Limb (tissue), 2 donors: ENCODE measurements at regions not wholly inside any gene's neighbourhood (a gene's known extent, or its start where the extent isn't known, plus 50 kb on each side); places are given as distances from the start of the nearest gene placed in this dataset.
A peak's percentile ranks its signal among the peaks of the same experiment; 100 is the strongest.

ENCODE experiments used
- DNase-seq, 2 donors: peaks; one replicate each; pipeline ENCODE4 v3.0.0-alpha.2; 2016; ENCODE audit errors: extremely low spot score in 2 of 2

DNA sequence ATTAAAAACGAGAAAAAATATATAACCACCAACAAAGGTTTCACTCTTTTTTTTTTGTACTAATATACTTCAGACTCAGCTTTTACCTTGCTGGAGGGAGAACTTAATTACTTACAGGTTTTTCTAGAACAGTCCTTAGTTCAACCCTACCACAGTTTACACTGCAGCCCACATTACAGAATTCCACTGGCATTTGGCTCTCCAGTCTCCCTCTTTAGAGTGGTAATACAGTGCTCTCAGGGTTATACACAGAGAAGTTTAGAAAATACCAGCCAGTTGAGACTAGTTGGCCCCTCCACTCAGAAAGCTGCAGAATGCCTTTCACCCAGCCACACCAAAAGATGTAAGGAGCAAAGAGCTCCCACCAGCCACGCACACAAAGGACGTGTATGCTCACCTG lies 122.3 kb upstream of the DIO3 start:
- no peak for DNase-seq

DNA sequence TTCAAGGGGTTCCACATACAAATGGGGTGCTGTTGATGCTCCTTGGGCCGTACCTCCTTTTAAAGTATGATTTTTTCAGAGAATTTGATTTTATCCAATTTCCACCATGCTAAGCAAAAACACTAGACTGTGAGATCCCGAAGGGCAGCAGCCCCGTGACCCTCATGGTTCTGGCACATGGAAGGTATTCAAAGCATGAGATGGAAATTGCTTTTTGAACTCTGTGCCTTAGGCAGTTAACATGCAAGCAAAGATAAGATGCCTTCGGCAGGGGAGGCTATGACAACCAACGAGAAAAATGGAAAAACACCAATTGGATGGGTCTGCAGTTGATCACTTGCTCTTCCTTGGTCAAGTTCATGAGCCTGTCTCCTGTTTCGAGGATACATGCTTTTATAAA lies 120.8 kb upstream of the DIO3 start:
- no peak for DNase-seq

DNA sequence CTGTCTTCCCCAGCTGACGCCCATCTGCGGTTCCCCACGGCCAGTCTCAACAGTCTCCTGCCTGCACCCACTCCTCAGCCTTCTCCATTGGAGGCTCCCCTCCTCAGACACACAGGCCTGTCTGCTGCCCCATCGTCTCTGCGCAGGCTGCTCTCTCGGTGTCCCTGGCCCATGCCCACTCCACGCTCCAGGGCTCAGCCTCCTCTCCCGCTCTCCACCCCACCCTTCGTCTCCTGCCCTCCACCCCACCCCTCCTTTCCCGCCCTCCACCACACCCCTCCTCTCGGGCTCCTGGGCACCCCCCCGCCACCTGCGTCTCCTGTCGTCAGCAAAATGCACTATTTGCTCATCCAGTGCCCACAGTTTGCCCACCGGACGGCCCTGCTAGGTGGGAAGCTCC lies 119.6 kb upstream of the DIO3 start:
- DNase-seq, result no peak

GRCh38 chr14:101442451-101442850 lies 118.8 kb upstream of the DIO3 start:
- no peak for DNase-seq

DNA sequence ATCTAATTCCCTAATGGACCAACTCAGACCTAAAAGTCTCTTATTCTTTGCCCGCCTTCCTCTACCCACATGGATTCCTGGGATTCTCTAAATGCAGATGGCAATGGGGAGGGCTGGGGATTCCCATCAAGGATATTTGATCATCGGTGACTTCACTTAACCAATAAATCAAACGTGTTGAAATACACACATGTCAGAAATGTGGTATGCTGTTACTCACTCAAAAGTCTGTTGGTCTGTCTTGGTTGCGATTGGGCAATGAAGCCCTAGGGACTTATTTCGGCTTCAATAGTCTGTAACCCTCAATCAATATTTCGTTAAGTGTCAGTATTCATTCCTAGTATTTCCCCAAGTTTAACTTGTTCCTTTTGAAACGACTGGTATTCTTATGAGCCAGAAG lies 117.2 kb upstream of the DIO3 start:
- no peak for DNase-seq

GRCh38 chr14:101445278-101445677 lies 116.0 kb upstream of the DIO3 start:
- DNase-seq, result no peak

GRCh38 chr14:101446387-101446969 lies 114.8 kb upstream of the DIO3 start:
- no peak for DNase-seq

DNA sequence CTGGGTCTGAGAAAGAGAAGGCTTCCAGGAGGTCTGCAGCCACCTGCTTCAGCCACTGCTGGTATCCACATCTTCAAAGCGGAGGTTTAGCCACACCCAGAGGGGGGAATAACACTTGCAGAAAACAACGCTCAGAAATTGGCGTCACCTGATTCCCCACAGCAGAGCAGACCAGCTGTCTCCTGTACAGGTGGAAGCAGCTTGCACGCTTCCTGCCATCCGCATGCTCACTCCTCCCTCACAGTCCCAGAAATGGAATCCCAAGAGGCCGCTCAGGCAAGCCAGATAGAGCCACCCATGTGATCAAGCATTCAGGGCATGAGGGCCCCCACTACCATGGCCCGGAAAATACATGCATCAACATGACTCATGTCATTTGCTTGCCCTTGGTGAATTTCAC lies 112.2 kb upstream of the DIO3 start:
- no peak for DNase-seq

- DNase-seq, result no peak
These were observed 110.1 kb upstream of the DIO3 start for GRCh38 chr14:101451166-101451565.

GRCh38 chr14:101453225-101453624 lies 108.1 kb upstream of the DIO3 start:
- DNase-seq, result no peak

DNA sequence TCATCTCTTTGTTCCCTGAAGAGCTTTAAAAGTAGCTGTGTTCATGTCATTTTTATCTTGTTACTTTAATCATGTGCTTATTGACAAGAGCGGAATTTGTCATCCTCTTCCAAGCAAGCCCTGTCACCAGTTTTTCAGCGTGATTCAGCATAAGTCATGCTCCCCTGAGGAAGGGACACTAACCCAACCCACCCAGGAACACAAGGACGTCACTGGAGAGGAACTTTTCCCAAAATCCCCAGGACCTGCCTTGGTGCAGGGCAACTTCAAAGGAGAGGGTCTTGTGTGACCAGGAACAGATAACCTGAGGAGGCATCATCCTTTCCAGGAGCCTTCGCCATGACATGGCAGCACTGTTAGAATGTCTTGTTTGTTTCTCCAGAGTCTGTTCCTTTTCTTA lies 107.1 kb upstream of the DIO3 start:
- no peak for DNase-seq

- no peak for DNase-seq
These were observed 104.8 kb upstream of the DIO3 start for GRCh38 chr14:101456246-101457175.

GRCh38 chr14:101457301-101457935 lies 103.9 kb upstream of the DIO3 start:
- no peak for DNase-seq

GRCh38 chr14:101457936-101458740 lies 103.2 kb upstream of the DIO3 start:
- DNase-seq, result peak in 1 of 2 donors; percentile 50

DNA sequence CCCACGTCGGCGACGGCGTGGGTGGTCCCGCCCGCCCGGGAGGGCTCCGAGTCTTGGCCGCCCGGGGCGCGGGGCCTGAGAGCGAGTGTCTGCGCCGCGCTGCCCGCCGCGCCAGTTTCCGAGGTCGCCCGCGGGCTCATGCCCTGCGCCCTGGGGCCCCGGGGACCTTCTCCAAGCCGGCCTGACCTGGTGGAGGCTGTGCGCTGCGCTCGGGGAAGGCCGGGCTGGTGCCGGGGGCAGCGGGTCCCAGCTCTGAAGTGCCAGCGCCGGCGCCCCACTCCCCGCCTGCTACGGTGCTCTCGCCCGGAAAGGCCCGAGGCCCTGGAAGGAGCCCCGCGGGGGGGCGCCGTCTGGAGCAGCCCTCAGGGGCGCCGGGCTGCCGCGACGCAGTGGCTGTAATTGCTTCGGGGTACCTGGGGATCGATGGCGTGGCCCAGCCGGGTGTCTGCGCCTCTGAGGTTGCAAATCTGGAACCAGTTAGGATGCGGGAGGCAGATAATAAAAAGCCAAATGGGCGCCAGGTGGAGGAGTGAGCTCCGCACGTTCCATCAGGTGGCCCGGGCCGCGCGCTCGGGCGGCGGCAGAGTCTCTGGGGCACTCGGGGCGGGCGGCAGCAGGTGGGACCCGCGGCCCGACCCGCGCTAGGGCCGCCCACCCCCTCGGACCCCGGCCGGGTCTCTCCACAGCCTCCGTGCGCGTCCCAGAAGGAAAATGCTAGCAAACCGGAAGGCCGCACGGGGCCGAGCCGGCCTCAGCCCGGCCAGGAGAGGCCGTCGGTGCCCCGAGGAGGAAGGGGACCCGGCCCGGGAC lies 102.3 kb upstream of the DIO3 start:
- DNase-seq, result peak in 1 of 2 donors; percentile 50

- DNase-seq, result no peak
These were observed 101.8 kb upstream of the DIO3 start for GRCh38 chr14:101459551-101459900.

- DNase-seq, result no peak
These were observed 100.8 kb upstream of the DIO3 start for GRCh38 chr14:101460521-101460920.

GRCh38 chr14:101460986-101461750 lies 100.1 kb upstream of the DIO3 start:
- DNase-seq, result no peak

- no peak for DNase-seq
These were observed 99.4 kb upstream of the DIO3 start for GRCh38 chr14:101461891-101462290.
